Upper lobe of right lung (tissue), 1 donor: ENCODE measurements at regions not wholly inside any gene's neighbourhood (a gene's known extent, or its start where the extent isn't known, plus 50 kb on each side); places are given as distances from the start of the nearest gene placed in this dataset.
"Not testable (repeated sequence)": the region's sequence is repeated elsewhere in the genome, so short reads cannot be mapped to it uniquely, and the experiment has no call there.

Experiments used
- ATAC-seq: fragments of 200-7000 bp; cut with Tn5 transposase; one replicate; pipeline ENCODE4 v1.9.1; 2020; ENCODE audit warnings: mild to moderate bottlenecking, moderate library complexity
- DNase-seq: peaks from one replicate; pipeline ENCODE4 v3.0.0-alpha.2; 2020
- H3K27ac ChIP-seq: fragments of 200-600 bp; one replicate; pipeline ENCODE4 v1.8.0; 2022
- H3K27me3 ChIP-seq: fragments of 200-600 bp; one replicate; pipeline ENCODE4 v1.8.0; 2022; ENCODE audit warnings: mild to moderate bottlenecking
- H3K36me3 ChIP-seq: fragments of 200-600 bp; one replicate; pipeline ENCODE4 v1.8.0; 2022
- H3K4me1 ChIP-seq: fragments of 200-600 bp; one replicate; pipeline ENCODE4 v1.8.0; 2022
- H3K4me3 ChIP-seq: fragments of 200-600 bp; one replicate; pipeline ENCODE4 v1.8.0; 2022; ENCODE audit warnings: mild to moderate bottlenecking
- H3K9me3 ChIP-seq: fragments of 200-600 bp; one replicate; pipeline ENCODE4 v1.8.0; 2022
- CTCF ChIP-seq: fragments of 200-600 bp; IDR thresholded peaks from one replicate; pipeline ENCODE4 v1.8.0; 2022; ENCODE audit warnings: antibody characterized with exemption
- intact Hi-C: fragments of 100-400 bp; cut with DNase I; formaldehyde crosslinking; loops from one replicate; pipeline ENCODE4 v1.11.0; 2022
- donor health status: DM: no; HTN: yes; CAD: no; lungs with severe emphysema.

GRCh38 chr5:84885485-84886258 is 501.0 kb upstream of the EDIL3 start:
- Histone ChIP-seq H3K36me3 (no peaks in the 10 kb centered on the region), H3K9me3 (no peaks in the 10 kb centered on the region), H3K27me3 (no peaks in the 10 kb centered on the region), H3K4me1 (no peaks in the 10 kb centered on the region), H3K27ac (no peak overlapping the region), H3K4me3 (no peak overlapping the region)
- ATAC-seq (no peak), DNase-seq (no peak)
- TF ChIP-seq CTCF, result no peak
- intact Hi-C loops, result no loop called here

GRCh38 chr5:84881737-84882136 is 497.1 kb upstream of the EDIL3 start:
- H3K4me1 ChIP-seq, result no peaks in the 10 kb centered on the region

GRCh38 chr5:84874196-84874595 is 489.5 kb upstream of the EDIL3 start:
- Histone ChIP-seq H3K36me3 (no peaks in the 10 kb centered on the region), H3K27ac (no peak overlapping the region), H3K27me3 (no peaks in the 10 kb centered on the region), H3K9me3 (no peaks in the 10 kb centered on the region), H3K4me1 (no peaks in the 10 kb centered on the region), H3K4me3 (no peak overlapping the region)
- no peak for ATAC-seq
- intact Hi-C loops, result no loop called here
- TF ChIP-seq CTCF, result no peak
- DNase-seq, result no peak

More at GRCh38 chr5:84881737-84882136, 497.1 kb upstream of the EDIL3 start:
- no peak overlapping the region for H3K4me3 ChIP-seq
- no peaks in the 10 kb centered on the region for H3K27me3 ChIP-seq
- ATAC-seq (no peak), DNase-seq (no peak)
- no peak overlapping the region for H3K27ac ChIP-seq
- TF ChIP-seq CTCF, result no peak
- no peaks in the 10 kb centered on the region for H3K36me3 ChIP-seq
- no peaks in the 10 kb centered on the region for H3K9me3 ChIP-seq
- intact Hi-C loops, result no loop called here

GRCh38 chr5:84872768-84873167 is 488.1 kb upstream of the EDIL3 start:
- Histone ChIP-seq H3K36me3 (no peaks in the 10 kb centered on the region), H3K27me3 (no peaks in the 10 kb centered on the region), H3K4me3 (no peak overlapping the region), H3K4me1 (no peaks in the 10 kb centered on the region), H3K27ac (no peak overlapping the region), H3K9me3 (no peaks in the 10 kb centered on the region)
- DNase-seq (no peak), ATAC-seq (no peak)
- no peak for TF ChIP-seq CTCF
- intact Hi-C loops, result no loop called here

GRCh38 chr5:84870369-84870768 is 485.7 kb upstream of the EDIL3 start:
- ATAC-seq (no peak), DNase-seq (no peak)
- H3K9me3 ChIP-seq, result no peaks in the 10 kb centered on the region
- H3K27ac ChIP-seq, result no peak overlapping the region
- H3K4me1 ChIP-seq, result no peaks in the 10 kb centered on the region
- H3K36me3 ChIP-seq, result no peaks in the 10 kb centered on the region
- intact Hi-C loops, result no loop called here
- H3K4me3 ChIP-seq, result no peak overlapping the region
- H3K27me3 ChIP-seq, result no peaks in the 10 kb centered on the region
- TF ChIP-seq CTCF, result no peak

GRCh38 chr5:84869675-84870074 is 485.0 kb upstream of the EDIL3 start:
- Histone ChIP-seq H3K4me3 (no peak overlapping the region), H3K4me1 (no peaks in the 10 kb centered on the region), H3K36me3 (no peaks in the 10 kb centered on the region), H3K9me3 (no peaks in the 10 kb centered on the region), H3K27me3 (no peaks in the 10 kb centered on the region), H3K27ac (no peak overlapping the region)
- ATAC-seq (no peak), DNase-seq (no peak)
- no peak for TF ChIP-seq CTCF
- intact Hi-C loops, result no loop called here

- H3K4me3 ChIP-seq, DNase-seq, H3K36me3 ChIP-seq, intact Hi-C loops, H3K27ac ChIP-seq, H3K9me3 ChIP-seq, H3K4me1 ChIP-seq, H3K27me3 ChIP-seq, ATAC-seq: not testable (repeated sequence)
These were observed 479.3 kb upstream of the EDIL3 start for GRCh38 chr5:84863936-84864335.
